IMR-90 (cell line): ENCODE measurements at regions not wholly inside any gene's neighbourhood (a gene's known extent, or its start where the extent isn't known, plus 50 kb on each side); places are given as distances from the start of the nearest gene placed in this dataset.

Experiments
- CEBPB ChIP-seq: IDR thresholded peaks from 2 replicates; pipeline ENCODE4 v1.6.1; 2012; ENCODE audit warnings: low read depth, low read length, improper control_type of control experiment
- FOS ChIP-seq: fragments of 150-350 bp; IDR thresholded peaks from 2 replicates; pipeline ENCODE4 v1.6.1; 2016; ENCODE audit warnings: low read depth, low read length
- MAFK ChIP-seq: IDR thresholded peaks from 2 replicates; pipeline ENCODE4 v1.6.1; 2012; ENCODE audit warnings: low read depth, low read length, improper control_type of control experiment
- RCOR1 ChIP-seq: IDR thresholded peaks from 2 replicates; pipeline ENCODE4 v1.6.1; 2012; ENCODE audit warnings: mild to moderate bottlenecking, low read length, improper control_type of control experiment; ENCODE audit not compliant: insufficient replicate concordance
- RFX5 ChIP-seq: IDR thresholded peaks from 2 replicates; pipeline ENCODE4 v1.8.0; 2012; ENCODE audit warnings: low read depth, mild to moderate bottlenecking, low read length, moderate library complexity
- SMC3 ChIP-seq: fragments of 150-350 bp; IDR thresholded peaks from 2 replicates; pipeline ENCODE4 v1.6.1; 2016; ENCODE audit warnings: low read depth, mild to moderate bottlenecking, antibody characterized with exemption, low read length, moderate library complexity
- TF ChIP-seq, protein P1 (sequence below): conservative IDR thresholded peaks from 2 replicates; pipeline ENCODE4 v1.5.1; 2012; ENCODE audit warnings: mild to moderate bottlenecking, low read depth, low read length, improper control_type of control experiment

DNA sequence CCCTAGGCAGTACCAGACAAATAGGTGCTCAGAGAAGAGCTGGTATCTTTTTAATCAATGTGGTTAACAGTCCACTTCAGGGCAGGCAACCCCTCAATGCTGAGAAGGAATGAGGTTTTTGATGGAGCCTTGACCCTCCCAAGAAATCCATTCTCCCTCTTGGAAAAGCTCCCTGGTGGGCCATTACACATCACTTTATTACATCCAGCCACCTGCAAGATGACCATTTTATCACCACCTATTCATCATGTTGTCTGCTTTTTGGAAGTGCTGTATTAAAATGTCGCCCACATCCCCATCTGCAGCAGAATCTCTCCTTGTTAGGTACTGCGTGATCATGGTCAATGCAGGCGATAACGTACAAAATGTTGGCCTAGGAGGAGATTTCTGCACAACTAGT lies 614.7 kb upstream of the TMEM132C start:
- no peak for TF ChIP-seq MAFK
- TF ChIP-seq RCOR1 = no peak
- TF ChIP-seq, protein P1, sequence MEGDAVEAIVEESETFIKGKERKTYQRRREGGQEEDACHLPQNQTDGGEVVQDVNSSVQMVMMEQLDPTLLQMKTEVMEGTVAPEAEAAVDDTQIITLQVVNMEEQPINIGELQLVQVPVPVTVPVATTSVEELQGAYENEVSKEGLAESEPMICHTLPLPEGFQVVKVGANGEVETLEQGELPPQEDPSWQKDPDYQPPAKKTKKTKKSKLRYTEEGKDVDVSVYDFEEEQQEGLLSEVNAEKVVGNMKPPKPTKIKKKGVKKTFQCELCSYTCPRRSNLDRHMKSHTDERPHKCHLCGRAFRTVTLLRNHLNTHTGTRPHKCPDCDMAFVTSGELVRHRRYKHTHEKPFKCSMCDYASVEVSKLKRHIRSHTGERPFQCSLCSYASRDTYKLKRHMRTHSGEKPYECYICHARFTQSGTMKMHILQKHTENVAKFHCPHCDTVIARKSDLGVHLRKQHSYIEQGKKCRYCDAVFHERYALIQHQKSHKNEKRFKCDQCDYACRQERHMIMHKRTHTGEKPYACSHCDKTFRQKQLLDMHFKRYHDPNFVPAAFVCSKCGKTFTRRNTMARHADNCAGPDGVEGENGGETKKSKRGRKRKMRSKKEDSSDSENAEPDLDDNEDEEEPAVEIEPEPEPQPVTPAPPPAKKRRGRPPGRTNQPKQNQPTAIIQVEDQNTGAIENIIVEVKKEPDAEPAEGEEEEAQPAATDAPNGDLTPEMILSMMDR = no peak
- TF ChIP-seq SMC3 = no peak
- no peak for TF ChIP-seq FOS
- no peak for TF ChIP-seq CEBPB
- no peak for TF ChIP-seq RFX5
